ENCODE measurements at regions not wholly inside any gene's neighbourhood (a gene's known extent, or its start where the extent isn't known, plus 50 kb on each side); places are given as distances from the start of the nearest gene placed in this dataset.
"Not testable (repeated sequence)": the region's sequence is repeated elsewhere in the genome, so short reads cannot be mapped to it uniquely, and the experiment has no call there.

GRCh38 chr2:142284336-142284735, 153.5 kb upstream of the LRP1B start:
- TF ChIP-seq CTCF (IDR thresholded peaks at IDR 0.05; ENCODE audit: low read depth, low read length, missing input control); TAF1 (conservative IDR thresholded peaks at IDR 0.05); REST (IDR thresholded peaks at IDR 0.05): not testable (repeated sequence)
